GM23338 (cell line): ENCODE measurements at regions not wholly inside any gene's neighbourhood (a gene's known extent, or its start where the extent isn't known, plus 50 kb on each side); places are given as distances from the start of the nearest gene placed in this dataset.

ENCODE experiments used
- ATAC-seq: fragments of 200-7000 bp; cut with Tn5 transposase; 3 replicates; pipeline ENCODE4 v1.9.1; 2020
- DNase-seq: peaks from one replicate; pipeline ENCODE4 v3.0.0-alpha.2; 2015; ENCODE audit warnings: low spot score
- H2AFZ ChIP-seq: fragments of 200-600 bp; sonication (generic); 2 replicates; pipeline ENCODE4 v1.8.0; 2016; ENCODE audit warnings: antibody characterized with exemption, mild to moderate bottlenecking, moderate library complexity
- H3F3A ChIP-seq: fragments of 200-600 bp; sonication (generic); replicated peaks from 2 replicates; pipeline ENCODE4 v1.8.0; 2017; ENCODE audit warnings: antibody characterized with exemption, mixed run types, low read depth
- H3K27ac ChIP-seq: fragments of 200-600 bp; sonication (generic); 2 replicates; pipeline ENCODE4 v1.6.1; 2016; ENCODE audit warnings: low read depth
- H3K27me3 ChIP-seq: fragments of 200-600 bp; sonication (generic); 2 replicates; pipeline ENCODE4 v1.8.0; 2016; ENCODE audit warnings: mild to moderate bottlenecking, mixed run types, moderate library complexity; ENCODE audit not compliant: insufficient read depth
- H3K36me3 ChIP-seq: fragments of 200-600 bp; sonication (generic); 2 replicates; pipeline ENCODE4 v1.8.0; 2016; ENCODE audit warnings: mild to moderate bottlenecking; ENCODE audit not compliant: insufficient read depth
- H3K4me1 ChIP-seq: fragments of 200-600 bp; sonication (generic); 2 replicates; pipeline ENCODE4 v1.8.0; 2016; ENCODE audit warnings: mild to moderate bottlenecking, moderate library complexity; ENCODE audit not compliant: insufficient read depth
- H3K4me2 ChIP-seq: fragments of 200-600 bp; sonication (generic); 2 replicates; pipeline ENCODE4 v1.7.1; 2017; ENCODE audit warnings: mixed run types
- H3K4me3 ChIP-seq: fragments of 200-600 bp; sonication (generic); 2 replicates; pipeline ENCODE4 v1.6.1; 2016; ENCODE audit warnings: mixed run types
- H3K79me2 ChIP-seq: fragments of 200-600 bp; sonication (generic); replicated peaks from 2 replicates; pipeline ENCODE4 v1.8.0; 2017; ENCODE audit warnings: mild to moderate bottlenecking; ENCODE audit not compliant: insufficient read depth
- H3K9me2 ChIP-seq: fragments of 200-600 bp; sonication (generic); 2 replicates; pipeline ENCODE4 v1.8.0; 2017; ENCODE audit not compliant: insufficient read depth
- H4K20me1 ChIP-seq: fragments of 200-600 bp; sonication (generic); replicated peaks from 2 replicates; pipeline ENCODE4 v1.8.0; 2017; ENCODE audit warnings: mild to moderate bottlenecking; ENCODE audit not compliant: insufficient read depth
- H3K27ac Mint-ChIP-seq: 2 replicates; pipeline ENCODE4 v1.8.0; 2020; ENCODE audit warnings: inconsistent platforms, mild to moderate bottlenecking, moderate library complexity, mixed read lengths
- H3K27me3 Mint-ChIP-seq: 3 replicates; pipeline ENCODE4 v1.8.0; 2022; ENCODE audit warnings: low read depth, mild to moderate bottlenecking, moderate library complexity, mixed read lengths, inconsistent platforms; ENCODE audit not compliant: insufficient read depth, poor library complexity
- H3K36me3 Mint-ChIP-seq: 3 replicates; pipeline ENCODE4 v1.8.0; 2021; ENCODE audit warnings: low read depth, mild to moderate bottlenecking, inconsistent platforms, moderate library complexity, mixed read lengths
- H3K4me1 Mint-ChIP-seq: 3 replicates; pipeline ENCODE4 v1.8.0; 2020; ENCODE audit warnings: mild to moderate bottlenecking, inconsistent platforms, mixed read lengths
- H3K4me3 Mint-ChIP-seq: 3 replicates; pipeline ENCODE4 v1.8.0; 2021; ENCODE audit warnings: moderate library complexity, mild to moderate bottlenecking, inconsistent platforms, mixed read lengths
- H3K9me3 Mint-ChIP-seq: 3 replicates; pipeline ENCODE4 v1.8.0; 2020; ENCODE audit warnings: moderate library complexity, mild to moderate bottlenecking, inconsistent platforms, mixed read lengths
- CREB1 ChIP-seq: fragments of 250-450 bp; sonication (Bioruptor Pico); IDR thresholded peaks from 2 replicates; pipeline ENCODE4 v1.5.0; 2020; ENCODE audit warnings: low read depth, mild to moderate bottlenecking, moderate library complexity
- CTCF ChIP-seq, 2 experiments: fragments of 200-600 bp in 1 of 2; sonication (generic) in 1 of 2; conservative IDR thresholded peaks; 2 replicates each; pipeline versions ENCODE4 v1.5.1 to v1.6.1; 2016 to 2017; ENCODE audit warnings: antibody characterized with exemption in 2 of 2, low read depth in 2 of 2, mild to moderate bottlenecking in 2 of 2, moderate library complexity in 1 of 2
- EZH2 ChIP-seq: fragments of 200-600 bp; sonication (generic); IDR thresholded peaks from one replicate; pipeline ENCODE4 v1.8.0; 2017; ENCODE audit warnings: antibody characterized with exemption, mild to moderate bottlenecking, low read depth; ENCODE audit not compliant: unreplicated experiment
- EZH2phosphoT487 ChIP-seq: fragments of 200-600 bp; sonication (generic); IDR thresholded peaks from one replicate; pipeline ENCODE4 v1.8.1; 2018; ENCODE audit warnings: antibody characterized with exemption; ENCODE audit not compliant: unreplicated experiment
- JUNB ChIP-seq: IDR thresholded peaks from one replicate; pipeline ENCODE4 v1.6.1; 2016; ENCODE audit warnings: antibody characterized with exemption; ENCODE audit not compliant: unreplicated experiment
- NANOG ChIP-seq: IDR thresholded peaks from 2 replicates; pipeline ENCODE4 v1.6.1; 2016; ENCODE audit warnings: antibody characterized with exemption, borderline replicate concordance
- POLR2AphosphoS5 ChIP-seq: IDR thresholded peaks from 2 replicates; pipeline ENCODE4 v1.6.1; 2016; ENCODE audit warnings: antibody characterized with exemption, low read depth
- REST ChIP-seq: IDR thresholded peaks from one replicate; pipeline ENCODE4 v1.6.1; 2018; ENCODE audit warnings: antibody characterized with exemption; ENCODE audit not compliant: unreplicated experiment
- STAT1 ChIP-seq: IDR thresholded peaks from one replicate; pipeline ENCODE4 v1.6.1; 2016; ENCODE audit warnings: antibody characterized with exemption; ENCODE audit not compliant: unreplicated experiment
- ZNF114 ChIP-seq: fragments of 250-450 bp; sonication (Bioruptor Pico); IDR thresholded peaks from 2 replicates; pipeline ENCODE4 v1.5.0; 2020; ENCODE audit warnings: mild to moderate bottlenecking, moderate library complexity
- ZNF331 ChIP-seq: fragments of 250-450 bp; sonication (Bioruptor Pico); IDR thresholded peaks from 2 replicates; pipeline ENCODE4 v1.5.0; 2020; ENCODE audit warnings: low read depth, mild to moderate bottlenecking, moderate library complexity
- TF ChIP-seq, protein P1 (sequence below): IDR thresholded peaks from 2 replicates; pipeline ENCODE4 v1.6.1; 2016; ENCODE audit warnings: antibody characterized with exemption
- TF ChIP-seq, protein P2 (sequence below): fragments of 250-450 bp; sonication (Bioruptor Pico); IDR thresholded peaks from 2 replicates; pipeline ENCODE4 v1.5.0; 2020; ENCODE audit warnings: mild to moderate bottlenecking, moderate library complexity

GRCh38 chr2:40654346-40654745, 202.5 kb upstream of the SLC8A1 start:
- no peaks in the 10 kb centered on the region for H3K4me1 Mint-ChIP-seq
- no peak overlapping the region for H3K4me2 ChIP-seq
- H3K36me3 Mint-ChIP-seq, result no peaks in the 10 kb centered on the region
- no peaks in the 10 kb centered on the region for H3F3A ChIP-seq
- H3K27ac Mint-ChIP-seq, result no peak overlapping the region
- DNase-seq (no peak), ATAC-seq (no peak)
- no peaks in the 10 kb centered on the region for H3K79me2 ChIP-seq
- TF ChIP-seq EZH2 (no peak), CREB1 (CRISPR knock-in tag) (no peak), EZH2phosphoT487 (no peak), POLR2AphosphoS5 (no peak), NANOG (no peak), ZNF331 (CRISPR knock-in tag) (no peak), STAT1 (no peak), REST (no peak), CTCF (conservative IDR thresholded peaks at IDR 0.05; ENCODE audit: low read depth in 2 of 2) (no peak), ZNF114 (no peak), JUNB (no peak)
- TF ChIP-seq, protein P1, sequence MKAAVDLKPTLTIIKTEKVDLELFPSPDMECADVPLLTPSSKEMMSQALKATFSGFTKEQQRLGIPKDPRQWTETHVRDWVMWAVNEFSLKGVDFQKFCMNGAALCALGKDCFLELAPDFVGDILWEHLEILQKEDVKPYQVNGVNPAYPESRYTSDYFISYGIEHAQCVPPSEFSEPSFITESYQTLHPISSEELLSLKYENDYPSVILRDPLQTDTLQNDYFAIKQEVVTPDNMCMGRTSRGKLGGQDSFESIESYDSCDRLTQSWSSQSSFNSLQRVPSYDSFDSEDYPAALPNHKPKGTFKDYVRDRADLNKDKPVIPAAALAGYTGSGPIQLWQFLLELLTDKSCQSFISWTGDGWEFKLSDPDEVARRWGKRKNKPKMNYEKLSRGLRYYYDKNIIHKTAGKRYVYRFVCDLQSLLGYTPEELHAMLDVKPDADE, result no peak
- TF ChIP-seq, protein P2, sequence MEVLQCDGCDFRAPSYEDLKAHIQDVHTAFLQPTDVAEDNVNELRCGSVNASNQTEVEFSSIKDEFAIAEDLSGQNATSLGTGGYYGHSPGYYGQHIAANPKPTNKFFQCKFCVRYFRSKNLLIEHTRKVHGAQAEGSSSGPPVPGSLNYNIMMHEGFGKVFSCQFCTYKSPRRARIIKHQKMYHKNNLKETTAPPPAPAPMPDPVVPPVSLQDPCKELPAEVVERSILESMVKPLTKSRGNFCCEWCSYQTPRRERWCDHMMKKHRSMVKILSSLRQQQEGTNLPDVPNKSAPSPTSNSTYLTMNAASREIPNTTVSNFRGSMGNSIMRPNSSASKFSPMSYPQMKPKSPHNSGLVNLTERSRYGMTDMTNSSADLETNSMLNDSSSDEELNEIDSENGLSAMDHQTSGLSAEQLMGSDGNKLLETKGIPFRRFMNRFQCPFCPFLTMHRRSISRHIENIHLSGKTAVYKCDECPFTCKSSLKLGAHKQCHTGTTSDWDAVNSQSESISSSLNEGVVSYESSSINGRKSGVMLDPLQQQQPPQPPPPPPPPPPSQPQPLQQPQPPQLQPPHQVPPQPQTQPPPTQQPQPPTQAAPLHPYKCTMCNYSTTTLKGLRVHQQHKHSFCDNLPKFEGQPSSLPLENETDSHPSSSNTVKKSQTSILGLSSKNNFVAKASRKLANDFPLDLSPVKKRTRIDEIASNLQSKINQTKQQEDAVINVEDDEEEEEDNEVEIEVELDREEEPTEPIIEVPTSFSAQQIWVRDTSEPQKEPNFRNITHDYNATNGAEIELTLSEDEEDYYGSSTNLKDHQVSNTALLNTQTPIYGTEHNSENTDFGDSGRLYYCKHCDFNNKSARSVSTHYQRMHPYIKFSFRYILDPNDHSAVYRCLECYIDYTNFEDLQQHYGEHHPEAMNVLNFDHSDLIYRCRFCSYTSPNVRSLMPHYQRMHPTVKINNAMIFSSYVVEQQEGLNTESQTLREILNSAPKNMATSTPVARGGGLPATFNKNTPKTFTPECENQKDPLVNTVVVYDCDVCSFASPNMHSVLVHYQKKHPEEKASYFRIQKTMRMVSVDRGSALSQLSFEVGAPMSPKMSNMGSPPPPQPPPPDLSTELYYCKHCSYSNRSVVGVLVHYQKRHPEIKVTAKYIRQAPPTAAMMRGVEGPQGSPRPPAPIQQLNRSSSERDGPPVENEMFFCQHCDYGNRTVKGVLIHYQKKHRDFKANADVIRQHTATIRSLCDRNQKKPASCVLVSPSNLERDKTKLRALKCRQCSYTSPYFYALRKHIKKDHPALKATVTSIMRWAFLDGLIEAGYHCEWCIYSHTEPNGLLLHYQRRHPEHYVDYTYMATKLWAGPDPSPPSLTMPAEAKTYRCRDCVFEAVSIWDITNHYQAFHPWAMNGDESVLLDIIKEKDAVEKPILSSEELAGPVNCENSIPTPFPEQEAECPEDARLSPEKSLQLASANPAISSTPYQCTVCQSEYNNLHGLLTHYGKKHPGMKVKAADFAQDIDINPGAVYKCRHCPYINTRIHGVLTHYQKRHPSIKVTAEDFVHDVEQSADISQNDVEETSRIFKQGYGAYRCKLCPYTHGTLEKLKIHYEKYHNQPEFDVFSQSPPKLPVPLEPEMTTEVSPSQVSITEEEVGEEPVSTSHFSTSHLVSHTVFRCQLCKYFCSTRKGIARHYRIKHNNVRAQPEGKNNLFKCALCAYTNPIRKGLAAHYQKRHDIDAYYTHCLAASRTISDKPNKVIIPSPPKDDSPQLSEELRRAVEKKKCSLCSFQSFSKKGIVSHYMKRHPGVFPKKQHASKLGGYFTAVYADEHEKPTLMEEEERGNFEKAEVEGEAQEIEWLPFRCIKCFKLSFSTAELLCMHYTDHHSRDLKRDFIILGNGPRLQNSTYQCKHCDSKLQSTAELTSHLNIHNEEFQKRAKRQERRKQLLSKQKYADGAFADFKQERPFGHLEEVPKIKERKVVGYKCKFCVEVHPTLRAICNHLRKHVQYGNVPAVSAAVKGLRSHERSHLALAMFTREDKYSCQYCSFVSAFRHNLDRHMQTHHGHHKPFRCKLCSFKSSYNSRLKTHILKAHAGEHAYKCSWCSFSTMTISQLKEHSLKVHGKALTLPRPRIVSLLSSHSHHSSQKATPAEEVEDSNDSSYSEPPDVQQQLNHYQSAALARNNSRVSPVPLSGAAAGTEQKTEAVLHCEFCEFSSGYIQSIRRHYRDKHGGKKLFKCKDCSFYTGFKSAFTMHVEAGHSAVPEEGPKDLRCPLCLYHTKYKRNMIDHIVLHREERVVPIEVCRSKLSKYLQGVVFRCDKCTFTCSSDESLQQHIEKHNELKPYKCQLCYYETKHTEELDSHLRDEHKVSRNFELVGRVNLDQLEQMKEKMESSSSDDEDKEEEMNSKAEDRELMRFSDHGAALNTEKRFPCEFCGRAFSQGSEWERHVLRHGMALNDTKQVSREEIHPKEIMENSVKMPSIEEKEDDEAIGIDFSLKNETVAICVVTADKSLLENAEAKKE (CRISPR knock-in tag), result no peak
- H3K36me3 ChIP-seq, result no peaks in the 10 kb centered on the region
- H3K9me2 ChIP-seq, result no peaks in the 10 kb centered on the region
- H3K4me1 ChIP-seq, result no peaks in the 10 kb centered on the region
- H2AFZ ChIP-seq, result no peak overlapping the region
- no peak overlapping the region for H3K4me3 ChIP-seq
- no peak overlapping the region for H3K4me3 Mint-ChIP-seq
- no peaks in the 10 kb centered on the region for H3K27me3 Mint-ChIP-seq
- H3K27me3 ChIP-seq, result no peaks in the 10 kb centered on the region
- H3K9me3 Mint-ChIP-seq, result no peaks in the 10 kb centered on the region
- H3K27ac ChIP-seq, result no peak overlapping the region
- no peaks in the 10 kb centered on the region for H4K20me1 ChIP-seq
